Thymus (tissue), 11 donors: ENCODE measurements at regions not wholly inside any gene's neighbourhood (a gene's known extent, or its start where the extent isn't known, plus 50 kb on each side); places are given as distances from the start of the nearest gene placed in this dataset.
"Not testable (repeated sequence)": the region's sequence is repeated elsewhere in the genome, so short reads cannot be mapped to it uniquely, and the experiment has no call there.

ENCODE experiments used
- DNase-seq, 9 donors: peaks; one replicate each; pipeline ENCODE4 v3.0.0-alpha.2; 2013; ENCODE audit warnings: low spot score in 9 of 9, low read depth in 6 of 9, missing footprints in 1 of 9
- H3K27ac ChIP-seq, 2 donors: one replicate each; pipeline ENCODE4 v1.5.1; 2013; ENCODE audit warnings: control low read depth in 1 of 2, low read depth in 1 of 2, low read length in 1 of 2, mild to moderate bottlenecking in 1 of 2, moderate library complexity in 1 of 2
- H3K27me3 ChIP-seq, 2 donors: one replicate each; pipeline ENCODE4 v1.5.1; 2013; ENCODE audit warnings: low read length in 1 of 2; ENCODE audit not compliant: control insufficient read depth in 2 of 2, insufficient read depth in 1 of 2
- H3K36me3 ChIP-seq, 2 donors: one replicate each; pipeline ENCODE4 v1.5.1; 2013; ENCODE audit warnings: low read length in 1 of 2, mild to moderate bottlenecking in 1 of 2, moderate library complexity in 1 of 2; ENCODE audit not compliant: control insufficient read depth in 2 of 2, insufficient read depth in 2 of 2
- H3K4me1 ChIP-seq, 2 donors: one replicate each; pipeline ENCODE4 v1.5.1; 2013; ENCODE audit warnings: low read length in 2 of 2; ENCODE audit not compliant: control insufficient read depth in 2 of 2, insufficient read depth in 2 of 2
- H3K4me3 ChIP-seq, 2 donors: one replicate each; pipeline ENCODE4 v1.5.1; 2013; ENCODE audit warnings: low read length in 2 of 2, control low read depth in 1 of 2, mild to moderate bottlenecking in 1 of 2
- H3K9me3 ChIP-seq, 2 donors: one replicate each; pipeline ENCODE4 v1.5.1; 2013; ENCODE audit warnings: low read length in 1 of 2, mild to moderate bottlenecking in 1 of 2; ENCODE audit not compliant: control insufficient read depth in 2 of 2, insufficient read depth in 1 of 2
- WGBS: extraction: QIAGEN DNeasy Blood & Tissue Kit; methylation state at CpG from one replicate; pipeline ENCODE4 v1.1.7; 2013; 5-methylcytosine and 5-hydroxymethylcytosine counted together
- donor health status: healthy.

DNA sequence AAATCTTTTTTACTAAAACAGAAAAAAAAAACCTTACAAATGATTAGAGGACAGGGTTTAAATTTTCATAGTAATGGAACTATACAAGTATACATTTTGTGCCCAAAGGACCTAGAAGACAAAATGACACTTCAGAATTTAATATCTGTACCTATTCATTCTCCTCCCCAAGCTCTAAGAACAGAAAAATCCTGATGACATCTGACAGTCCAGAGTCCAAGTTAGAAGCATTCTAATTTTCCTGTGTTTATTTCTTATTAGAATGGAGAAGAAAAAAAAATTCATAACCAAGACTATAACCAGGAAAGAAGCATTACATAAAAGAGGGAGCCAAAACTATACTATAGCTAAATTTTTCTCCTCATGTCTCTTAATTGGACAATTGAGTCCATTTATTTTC, 138.9 kb upstream of the SLC13A1 start:
- Histone ChIP-seq H3K4me1 (no peaks in the 10 kb centered on the region), H3K36me3 (no peaks in the 10 kb centered on the region), H3K4me3 (no peak overlapping the region), H3K27me3 (no peaks in the 10 kb centered on the region), H3K9me3 (no peaks in the 10 kb centered on the region), H3K27ac (no peak overlapping the region)
- no peak for DNase-seq

DNA sequence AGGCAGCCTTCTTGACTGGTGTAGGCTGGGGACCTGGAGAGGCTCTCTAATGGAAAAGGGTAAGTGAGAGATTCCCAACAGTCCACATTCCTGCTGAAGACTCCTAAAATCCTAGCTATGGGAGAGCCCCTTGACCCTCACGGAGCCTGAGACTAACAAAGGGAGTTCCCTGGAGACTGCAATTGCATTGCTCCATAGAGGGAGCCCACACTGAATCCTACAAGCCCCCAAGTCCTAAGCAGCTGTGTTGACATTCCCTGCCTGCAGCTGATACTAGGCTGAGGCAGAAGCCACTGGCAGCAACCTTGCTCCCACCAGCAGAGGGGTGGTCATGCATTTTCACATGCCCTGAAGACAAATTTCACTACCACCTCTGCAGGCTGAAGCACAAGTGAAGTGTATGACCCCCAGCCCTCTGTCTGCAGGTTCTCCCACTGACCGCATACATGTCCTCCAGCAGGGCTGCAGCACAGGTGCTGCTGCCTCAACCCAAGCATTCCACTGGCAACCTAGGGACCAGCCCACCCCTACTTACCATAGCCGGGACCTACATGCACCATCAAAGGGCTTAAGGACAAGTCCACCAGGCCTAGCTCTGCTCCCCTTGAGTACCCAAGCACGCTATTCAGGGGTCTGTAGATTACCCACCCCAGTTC, 130.3 kb upstream of the SLC13A1 start:
- Histone ChIP-seq H3K4me3 (no peak overlapping the region), H3K9me3 (peaks cover 0 to 10% of the 10 kb centered on the region in 2 donors), H3K27me3 (no peaks in the 10 kb centered on the region), H3K27ac (no peak overlapping the region), H3K36me3 (no peaks in the 10 kb centered on the region), H3K4me1 (no peaks in the 10 kb centered on the region)
- no peak for DNase-seq
- WGBS: 88% methylated on average over 4 of the region's 4 CpGs

DNA sequence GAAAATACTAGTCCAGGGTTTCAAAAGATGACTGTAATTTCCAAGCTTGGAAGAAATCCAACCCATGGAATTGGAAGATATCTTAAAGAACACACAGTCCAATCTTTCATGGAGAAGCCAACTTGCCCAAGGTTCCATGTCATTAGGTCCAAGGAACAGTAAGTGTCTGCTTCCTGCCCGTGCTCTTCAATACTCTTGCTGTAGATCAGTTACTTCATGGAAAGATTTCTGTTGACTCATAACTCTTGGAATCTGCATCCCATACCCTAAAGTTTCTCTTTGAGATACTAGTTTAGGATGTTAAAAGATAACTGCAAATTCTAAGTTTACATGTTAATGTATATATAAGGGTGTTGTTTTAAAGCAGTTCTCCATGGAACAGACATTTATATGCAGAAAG, 127.9 kb upstream of the SLC13A1 start:
- 95% methylated on average over 1 of the region's 1 CpG for WGBS
- Histone ChIP-seq H3K9me3 (peaks cover 0 to 10% of the 10 kb centered on the region in 2 donors), H3K4me3 (no peak overlapping the region), H3K27ac (no peak overlapping the region), H3K36me3 (no peaks in the 10 kb centered on the region), H3K4me1 (no peaks in the 10 kb centered on the region), H3K27me3 (no peaks in the 10 kb centered on the region)
- no peak for DNase-seq

DNA sequence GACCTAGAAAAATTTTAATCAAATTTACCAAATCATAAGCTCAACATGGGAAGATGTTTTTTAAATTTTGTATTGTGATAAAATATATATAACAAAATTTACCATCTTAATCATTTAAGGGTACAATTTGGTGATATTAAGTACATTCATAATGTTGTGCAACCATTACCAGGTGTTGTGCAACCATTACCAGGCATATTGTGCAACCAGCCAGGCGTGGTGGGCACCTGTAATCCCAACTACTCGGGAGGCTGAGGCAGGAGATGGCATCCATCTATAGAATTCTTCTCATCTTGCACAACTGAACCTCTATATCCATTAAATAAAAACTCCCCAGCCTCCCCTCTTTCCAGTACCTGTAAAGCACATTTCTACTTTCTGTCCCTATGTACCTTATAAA, 124.5 kb upstream of the SLC13A1 start:
- Histone ChIP-seq H3K4me3 (no peak overlapping the region), H3K27ac (no peak overlapping the region), H3K27me3 (no peaks in the 10 kb centered on the region), H3K4me1 (no peaks in the 10 kb centered on the region), H3K9me3 (peaks cover 0 to 6% of the 10 kb centered on the region in 2 donors), H3K36me3 (no peaks in the 10 kb centered on the region)
- DNase-seq: no peak
- 73% methylated on average over 2 of the region's 2 CpGs for WGBS

DNA sequence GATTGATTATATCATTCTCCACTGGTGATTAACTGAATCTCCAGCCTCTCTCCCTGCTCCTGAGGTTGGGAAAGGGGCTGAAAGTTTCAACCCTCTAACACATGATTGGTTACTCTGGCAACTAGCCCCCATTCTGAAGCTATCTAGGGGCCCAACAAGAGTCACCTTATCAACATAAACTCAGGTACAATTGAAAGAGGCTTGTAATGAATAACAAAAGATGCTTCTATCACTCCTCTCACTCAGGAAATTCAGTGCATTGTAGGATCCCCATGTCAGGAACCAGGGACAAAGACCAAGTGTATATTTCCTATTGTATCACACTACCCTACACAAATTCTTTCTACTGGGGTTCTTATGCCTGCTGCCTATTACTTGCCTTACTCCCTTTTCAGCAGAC, 123.9 kb upstream of the SLC13A1 start:
- DNase-seq: no peak
- Histone ChIP-seq H3K27me3 (no peaks in the 10 kb centered on the region), H3K36me3 (no peaks in the 10 kb centered on the region), H3K4me1 (no peaks in the 10 kb centered on the region), H3K27ac (no peak overlapping the region), H3K9me3 (peaks cover 0 to 6% of the 10 kb centered on the region in 2 donors), H3K4me3 (no peak overlapping the region)

DNA sequence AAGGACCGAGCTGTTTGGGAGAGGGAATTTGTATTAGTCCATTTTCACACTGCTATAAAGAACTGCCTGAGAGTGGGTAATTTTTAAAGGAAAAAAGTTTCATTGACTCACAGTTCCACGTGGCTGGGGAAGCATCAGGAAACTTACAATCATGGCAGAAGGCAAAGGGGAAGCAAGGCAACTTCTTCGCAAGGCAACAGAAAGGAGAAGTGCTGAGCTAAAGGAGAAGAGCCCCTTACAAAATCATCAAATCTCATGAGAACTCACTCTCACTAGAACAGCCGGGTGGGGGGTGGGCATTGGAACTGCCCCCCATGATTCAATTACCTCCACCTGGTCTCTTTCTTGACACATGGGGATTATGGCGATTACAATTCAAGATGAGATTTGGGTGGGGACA, 121.8 kb upstream of the SLC13A1 start:
- not testable (repeated sequence) for H3K27me3 ChIP-seq, DNase-seq, H3K27ac ChIP-seq, H3K4me3 ChIP-seq, H3K9me3 ChIP-seq, H3K36me3 ChIP-seq, H3K4me1 ChIP-seq
- WGBS: 70% methylated on average over 5 of the region's 5 CpGs

DNA sequence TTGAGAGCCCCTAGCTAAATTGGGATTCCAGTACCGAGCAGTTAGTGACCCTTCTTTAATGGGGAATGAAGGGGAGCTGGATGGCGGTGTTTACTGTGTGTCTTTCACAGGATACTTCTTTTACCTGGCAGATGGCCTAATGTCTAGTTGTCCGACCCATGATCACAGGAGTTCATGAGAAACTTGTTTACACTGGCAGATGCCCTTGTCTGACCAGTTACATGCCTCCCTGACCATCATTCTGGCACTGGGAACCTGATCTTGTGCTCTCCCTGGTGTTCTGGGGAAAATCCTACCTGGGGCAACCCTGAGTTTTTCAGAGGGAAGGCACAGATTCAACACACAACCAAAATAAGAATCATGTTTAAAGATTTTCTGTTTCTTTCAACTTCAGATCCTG, 120.1 kb upstream of the SLC13A1 start:
- H3K4me1 ChIP-seq: no peaks in the 10 kb centered on the region
- no peaks in the 10 kb centered on the region for H3K36me3 ChIP-seq
- DNase-seq: no peak
- WGBS: 88% methylated on average over 3 of the region's 3 CpGs
- no peak overlapping the region for H3K27ac ChIP-seq
- no peak overlapping the region for H3K4me3 ChIP-seq
- no peaks in the 10 kb centered on the region for H3K27me3 ChIP-seq
- H3K9me3 ChIP-seq: peaks cover 0 to 6% of the 10 kb centered on the region in 2 donors

DNA sequence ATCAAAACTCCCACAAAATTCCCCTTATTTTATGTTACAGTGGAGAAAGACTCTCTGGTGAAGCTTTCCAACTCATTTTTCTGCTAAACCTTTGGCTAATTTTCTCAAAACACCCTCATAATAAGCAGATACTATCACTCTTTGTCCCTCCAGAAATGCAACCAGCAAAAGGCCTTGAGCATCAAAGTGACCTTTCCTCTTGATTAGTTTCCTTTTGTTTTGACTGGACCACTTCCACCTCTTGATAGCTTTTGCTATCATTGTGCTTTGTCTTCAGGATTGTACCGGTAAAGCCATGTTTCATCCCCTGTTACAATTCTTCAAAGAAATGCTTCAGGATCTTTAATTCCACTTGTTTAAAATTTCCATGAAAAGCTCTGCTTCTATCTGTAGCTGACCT, 115.1 kb upstream of the SLC13A1 start:
- DNase-seq: no peak
- no peaks in the 10 kb centered on the region for H3K27me3 ChIP-seq
- H3K4me3 ChIP-seq: no peak overlapping the region
- no peak overlapping the region for H3K27ac ChIP-seq
- 45% methylated on average over 1 of the region's 1 CpG for WGBS
- H3K9me3 ChIP-seq: no peaks in the 10 kb centered on the region
- no peaks in the 10 kb centered on the region for H3K4me1 ChIP-seq
- H3K36me3 ChIP-seq: no peaks in the 10 kb centered on the region

DNA sequence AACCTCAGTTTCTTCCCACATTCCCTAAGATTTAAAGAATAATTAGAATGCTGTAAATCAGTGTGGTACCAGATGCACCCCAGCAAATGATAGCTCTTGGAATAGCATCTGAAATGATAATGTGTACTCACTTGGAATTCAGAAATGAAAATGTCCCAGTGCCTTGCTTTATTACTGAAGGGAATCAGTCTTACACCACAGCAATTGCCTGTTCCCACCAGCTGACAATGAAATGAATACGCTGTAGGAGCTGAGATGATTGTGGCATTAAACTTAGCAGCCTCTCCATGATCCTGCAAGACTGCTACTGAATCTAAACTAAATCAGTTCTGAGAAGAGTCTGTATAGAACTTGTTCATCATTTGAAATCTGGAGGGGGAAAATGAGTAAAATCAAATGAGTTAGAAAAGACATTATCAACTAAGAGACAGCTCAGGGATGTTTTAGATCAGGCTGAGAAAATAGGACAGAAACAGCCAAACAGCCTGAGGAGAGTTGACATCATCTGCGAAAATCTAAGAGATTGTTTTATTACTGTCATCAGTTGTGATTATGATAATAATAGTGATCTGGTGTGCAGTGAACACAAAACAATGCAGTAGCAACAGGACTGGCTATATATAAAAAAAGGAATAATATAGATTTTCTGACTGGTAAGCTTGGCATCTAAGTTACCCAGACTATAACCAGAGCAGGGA, 108.6 kb upstream of the SLC13A1 start:
- WGBS: 93% methylated on average over 2 of the region's 2 CpGs

More for the DNA sequence above, 108.6 kb upstream of the SLC13A1 start:
- Histone ChIP-seq H3K36me3 (no peaks in the 10 kb centered on the region), H3K27ac (no peak overlapping the region), H3K4me1 (no peaks in the 10 kb centered on the region), H3K27me3 (no peaks in the 10 kb centered on the region), H3K4me3 (no peak overlapping the region), H3K9me3 (no peaks in the 10 kb centered on the region)
- no peak for DNase-seq
